HG03039 (cell line): ENCODE measurements at regions not wholly inside any gene's neighbourhood (a gene's known extent, or its start where the extent isn't known, plus 50 kb on each side); places are given as distances from the start of the nearest gene placed in this dataset.
A peak's percentile ranks its signal among the peaks of the same experiment; 100 is the strongest.
"Not testable (repeated sequence)": the region's sequence is repeated elsewhere in the genome, so short reads cannot be mapped to it uniquely, and the experiment has no call there.

Experiments used
- ATAC-seq: cut with Tn5 transposase; IDR thresholded peaks from one replicate; pipeline ENCODE4 v1.9.1; 2021; ENCODE audit warnings: mild to moderate bottlenecking, moderate library complexity; ENCODE audit not compliant: unreplicated experiment

DNA sequence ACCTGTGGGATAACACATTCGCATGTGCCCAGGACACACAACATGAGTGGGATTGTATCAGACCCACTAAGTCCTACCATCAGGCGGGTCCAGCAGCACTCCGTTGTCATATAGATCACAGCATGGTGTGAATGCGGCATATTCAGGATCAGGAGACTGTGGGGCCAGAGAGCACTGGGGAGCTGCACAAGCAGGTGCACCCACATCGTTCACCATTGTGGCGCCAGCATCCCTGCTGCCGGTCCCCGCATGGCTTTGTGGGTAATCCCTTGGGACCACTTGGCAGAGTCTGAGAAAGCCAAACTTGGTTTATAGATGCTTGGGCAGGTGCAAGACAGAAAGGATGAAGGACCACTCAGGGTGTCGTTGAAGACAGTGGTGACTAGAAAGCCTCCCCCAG is 201.6 kb upstream of the B3GAT1 start:
- ATAC-seq: no peak

DNA sequence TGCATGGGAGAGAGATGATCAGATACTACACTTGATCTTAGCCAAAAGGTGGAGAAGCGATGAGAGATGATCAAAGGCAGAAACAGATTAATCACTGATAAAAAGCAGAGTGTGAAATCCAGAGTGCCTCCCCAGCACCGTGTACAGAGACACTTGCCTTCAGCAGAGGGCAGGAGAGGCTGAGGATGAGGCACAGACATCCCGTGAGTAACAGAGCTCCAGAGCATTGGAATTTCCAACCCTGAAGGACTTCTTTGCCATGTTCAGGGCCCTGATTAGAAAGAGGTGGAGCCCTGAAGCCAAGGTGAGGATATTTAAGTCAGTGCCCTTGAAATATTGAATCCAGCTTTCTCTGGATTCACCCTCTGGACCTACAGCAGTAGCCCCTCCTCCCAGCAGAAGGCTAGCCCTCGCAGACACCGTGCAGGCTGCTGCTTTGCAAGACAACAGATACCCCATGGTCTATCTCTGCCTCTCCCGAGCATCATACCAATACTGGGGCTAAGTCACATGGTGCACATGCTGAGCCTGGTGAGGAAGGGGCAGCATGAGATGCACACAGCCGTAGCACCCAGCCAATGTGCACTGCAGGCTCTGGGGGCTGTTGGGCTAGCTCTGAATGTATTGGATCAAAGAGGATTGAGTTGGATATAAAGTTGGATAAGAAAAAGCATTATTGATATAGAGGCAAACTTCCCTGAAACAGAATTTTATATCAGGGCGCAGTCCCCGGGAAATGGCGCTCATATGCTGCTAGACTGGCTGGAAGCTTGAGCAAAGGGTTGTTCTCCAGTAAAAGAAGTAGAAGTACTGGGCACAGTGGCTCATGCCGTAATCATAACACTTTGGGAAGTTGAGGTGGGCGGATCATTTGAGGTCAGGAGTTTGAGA is 200.3 kb upstream of the B3GAT1 start:
- no peak for ATAC-seq

DNA sequence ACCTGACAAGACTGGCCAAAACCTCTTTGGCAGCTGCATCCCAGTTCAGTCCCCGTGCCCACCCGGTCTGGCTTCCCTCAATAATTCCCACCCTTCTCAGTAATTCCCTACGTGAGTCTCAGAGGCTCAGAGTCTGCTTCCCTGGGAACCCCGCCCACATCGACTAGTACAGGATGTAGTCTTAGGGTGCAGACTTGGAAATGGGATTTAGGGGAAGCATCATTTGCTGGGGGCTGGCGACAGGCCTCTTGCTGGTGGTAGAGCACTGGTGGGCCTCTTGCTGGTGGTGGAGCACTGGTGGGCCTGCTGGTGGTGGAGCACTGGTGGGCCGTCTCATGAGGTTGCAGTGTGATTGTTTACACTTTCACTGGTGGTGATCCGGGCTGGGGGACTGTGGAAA is 199.5 kb upstream of the B3GAT1 start:
- ATAC-seq: no peak

DNA sequence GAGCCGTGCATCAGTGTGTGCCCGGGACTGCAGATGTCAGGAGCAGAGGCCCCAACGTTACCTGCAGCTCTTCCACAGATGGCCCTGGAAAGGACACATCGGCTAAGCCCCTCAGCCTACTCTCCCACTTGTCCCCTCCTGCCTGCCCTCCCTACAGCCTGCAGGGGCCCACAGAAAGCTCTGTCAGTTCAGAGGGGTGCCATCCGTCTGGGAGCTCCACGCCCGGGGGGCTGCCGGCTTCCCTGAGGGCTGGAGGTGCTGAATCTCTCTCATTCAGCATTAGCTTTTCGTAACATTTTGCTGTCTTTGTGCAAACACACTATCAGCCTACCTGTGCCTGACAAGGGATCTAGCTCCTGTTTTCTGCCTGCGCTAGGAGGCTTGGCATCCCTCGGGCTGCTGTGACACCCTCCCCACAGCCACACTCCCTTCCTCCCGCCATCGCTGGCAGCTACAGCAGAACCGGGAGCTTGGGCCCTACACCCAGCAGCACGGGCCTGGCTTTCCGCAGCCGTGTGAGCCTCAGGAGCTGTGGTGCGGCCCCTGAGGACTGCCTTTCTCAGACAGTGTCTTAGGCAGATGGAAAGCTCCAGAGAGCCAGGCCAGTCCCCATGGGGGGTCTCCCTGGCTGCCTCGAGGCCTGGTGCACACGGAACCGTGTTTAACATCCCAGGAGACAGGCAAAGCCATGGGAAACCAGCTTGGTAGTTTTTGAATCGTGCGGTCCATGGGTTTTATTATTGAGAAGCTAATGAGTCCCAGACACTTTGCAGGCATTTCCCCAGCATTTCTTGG is 198.3 kb upstream of the B3GAT1 start:
- no peak for ATAC-seq

DNA sequence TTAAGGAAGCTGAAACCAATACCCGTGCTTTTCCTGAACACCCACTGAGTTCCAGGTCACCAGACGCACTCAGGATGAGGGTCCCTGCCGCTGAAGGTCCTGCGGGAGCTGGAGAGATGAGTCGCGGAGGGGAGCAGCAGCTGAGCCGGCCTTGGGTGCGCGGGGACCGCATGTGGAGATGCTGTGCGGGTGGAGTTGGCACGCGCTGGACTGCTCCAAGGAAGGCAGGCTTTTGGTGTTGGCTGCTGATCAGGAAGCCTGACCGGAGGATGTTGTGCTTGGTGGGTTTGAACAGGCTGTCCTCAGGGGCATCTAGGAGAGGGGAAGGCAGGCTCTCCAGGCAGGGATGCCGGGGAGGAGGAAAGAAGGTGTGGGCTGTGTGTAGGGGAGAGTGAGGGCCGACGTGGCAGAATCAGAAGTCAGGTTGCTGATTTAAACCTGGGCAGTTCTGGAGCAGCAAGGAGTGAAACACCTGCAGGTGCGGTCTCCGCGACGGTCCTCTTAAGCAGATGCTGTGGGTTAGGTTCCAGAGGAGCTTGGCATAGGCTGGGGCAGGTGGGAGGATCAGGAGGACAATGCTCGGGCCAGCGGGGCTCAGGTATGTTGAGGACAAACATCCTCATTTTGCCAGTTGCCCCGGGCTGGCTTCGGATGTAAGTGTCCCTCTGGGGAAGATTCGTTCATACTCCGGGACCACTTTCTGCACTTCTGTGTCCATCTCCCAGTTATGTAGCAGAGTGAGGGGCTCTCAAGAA is 197.5 kb upstream of the B3GAT1 start:
- ATAC-seq: no peak

DNA sequence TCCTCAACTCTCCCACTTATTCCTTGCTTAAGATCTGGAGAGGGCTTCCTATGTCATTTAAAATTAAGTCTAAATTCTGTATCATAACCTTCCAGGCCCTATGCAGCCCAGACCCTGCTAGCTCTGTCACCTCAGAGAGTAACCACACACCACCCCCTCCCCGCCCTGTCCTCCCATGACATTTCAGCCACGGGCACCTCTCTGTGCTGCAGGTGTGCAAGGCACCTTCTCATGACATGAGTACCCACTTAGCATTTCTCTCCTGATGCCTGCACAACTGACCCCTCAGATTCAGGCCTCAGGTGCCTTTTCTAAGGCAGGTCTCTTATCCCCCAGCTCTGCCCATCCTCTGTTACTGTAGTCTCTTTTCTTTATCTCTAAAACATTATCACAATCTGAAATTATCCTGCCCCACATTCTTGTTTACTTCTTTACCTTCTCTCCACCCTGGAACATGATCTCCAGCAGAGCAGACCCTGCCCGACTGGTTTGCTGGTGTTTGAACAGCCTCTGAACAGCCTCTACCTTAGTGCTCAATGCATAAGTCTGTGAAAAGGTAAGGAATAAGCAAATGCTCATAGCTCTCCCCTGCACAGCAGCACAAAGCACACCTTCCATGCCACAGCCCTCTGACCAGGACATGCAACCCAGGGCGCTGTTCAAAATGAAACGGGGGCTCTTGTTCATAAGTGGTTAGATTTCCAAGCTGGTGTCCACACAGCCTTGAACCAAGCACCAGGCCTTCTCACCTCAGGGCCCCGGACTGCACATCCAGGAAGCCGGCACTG is 196.1 kb upstream of the B3GAT1 start:
- no peak for ATAC-seq

DNA sequence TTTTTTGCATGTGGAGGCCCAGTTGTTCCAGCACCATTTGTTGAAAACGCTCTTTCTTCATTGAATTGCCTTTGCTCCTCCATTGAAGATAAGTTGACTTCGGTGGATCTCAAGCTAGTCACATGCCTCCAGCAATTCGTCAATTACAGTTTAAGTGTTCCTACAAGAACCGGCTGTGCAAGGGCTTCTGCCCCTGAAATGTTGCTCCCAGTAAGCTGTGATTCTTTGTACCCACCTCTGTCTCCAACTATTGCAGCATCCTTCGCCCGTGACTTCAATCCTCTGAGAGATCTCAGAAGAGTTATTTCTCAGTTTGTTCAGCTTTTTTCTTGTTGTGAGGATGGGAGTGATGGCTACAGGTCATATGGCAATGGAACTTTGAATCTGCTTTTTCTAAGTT is 194.2 kb upstream of the B3GAT1 start:
- ATAC-seq: no peak

DNA sequence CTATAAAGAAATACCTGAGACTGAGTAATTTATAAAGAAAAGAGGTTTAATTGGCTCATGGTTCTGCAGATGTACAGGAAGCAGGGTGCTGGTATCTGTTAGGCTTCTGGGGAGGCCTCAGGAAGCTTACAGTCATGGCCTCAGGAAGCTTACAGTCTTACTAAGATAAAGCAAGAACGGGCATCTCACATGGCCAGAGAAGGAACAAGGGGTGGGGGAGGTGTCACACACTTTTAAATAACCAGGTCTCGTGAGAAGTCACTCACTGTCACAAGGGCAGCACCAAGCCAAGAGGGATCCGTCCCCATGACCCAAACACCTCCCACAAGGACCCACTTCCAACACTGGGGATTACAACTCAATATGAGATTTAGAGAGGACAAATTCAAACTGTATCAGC is 192.8 kb upstream of the B3GAT1 start:
- no peak for ATAC-seq

DNA sequence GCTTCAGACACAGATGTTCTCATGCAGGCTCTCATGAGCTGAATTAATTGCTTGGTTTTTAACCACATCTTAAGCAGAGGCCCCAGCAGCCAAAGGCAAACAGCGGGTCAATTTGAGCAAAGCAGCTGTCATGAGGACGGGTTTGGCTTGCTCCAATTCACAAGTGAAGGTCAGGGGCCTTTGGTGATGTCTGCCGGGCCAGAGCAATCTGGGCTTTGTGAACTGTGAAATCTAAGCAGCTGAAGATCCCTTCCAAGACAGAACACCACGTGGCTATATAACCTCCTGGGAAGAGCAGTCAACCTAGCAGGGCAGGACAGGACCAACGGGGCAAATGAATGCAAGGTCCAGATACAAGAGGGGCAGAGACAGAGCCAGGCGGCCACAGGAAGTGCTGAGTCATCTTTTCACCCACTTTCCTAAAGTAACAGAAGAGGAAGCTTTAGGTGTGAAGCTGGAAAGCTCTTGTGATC is 187.3 kb upstream of the B3GAT1 start:
- ATAC-seq: no peak

DNA sequence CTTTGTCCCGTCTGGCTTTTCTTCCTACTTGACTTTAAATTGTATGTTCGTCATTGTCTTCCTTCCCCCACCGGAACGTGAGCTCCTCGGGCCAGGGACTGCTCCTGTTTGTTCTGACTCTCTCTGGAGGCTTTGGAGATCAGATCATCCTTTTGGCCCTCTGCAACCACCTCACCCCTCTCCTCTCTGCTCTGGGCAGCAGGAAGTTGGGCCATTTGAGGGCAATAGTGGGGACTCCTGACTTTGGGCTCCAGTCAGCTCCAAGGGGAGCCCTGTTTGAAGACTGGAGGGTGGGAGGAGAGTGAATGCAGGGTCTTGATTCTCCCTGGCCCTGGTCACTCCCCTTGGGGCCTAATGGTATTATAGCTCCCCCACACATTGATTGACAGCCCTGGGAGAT is 186.3 kb upstream of the B3GAT1 start:
- no peak for ATAC-seq

DNA sequence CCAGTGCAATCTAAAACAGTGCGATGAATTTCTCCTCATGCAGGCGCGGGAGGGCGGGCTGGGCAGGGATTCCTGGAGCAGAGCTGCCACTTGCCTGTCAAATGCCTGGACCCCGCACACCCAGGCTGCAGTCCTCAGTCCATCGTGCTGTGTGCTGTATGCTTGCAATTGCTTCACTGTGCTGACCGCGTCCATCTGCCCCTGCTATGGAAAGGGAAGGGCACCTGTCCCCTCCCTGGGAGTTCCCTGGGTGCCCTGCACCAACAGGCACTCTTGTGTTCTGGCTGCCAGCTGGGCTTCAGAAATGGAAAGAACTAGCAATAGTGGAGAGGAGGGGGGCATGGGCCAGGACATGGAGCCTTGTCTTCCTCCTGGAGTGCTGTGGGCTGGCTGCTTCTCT is 185.4 kb upstream of the B3GAT1 start:
- no peak for ATAC-seq

DNA sequence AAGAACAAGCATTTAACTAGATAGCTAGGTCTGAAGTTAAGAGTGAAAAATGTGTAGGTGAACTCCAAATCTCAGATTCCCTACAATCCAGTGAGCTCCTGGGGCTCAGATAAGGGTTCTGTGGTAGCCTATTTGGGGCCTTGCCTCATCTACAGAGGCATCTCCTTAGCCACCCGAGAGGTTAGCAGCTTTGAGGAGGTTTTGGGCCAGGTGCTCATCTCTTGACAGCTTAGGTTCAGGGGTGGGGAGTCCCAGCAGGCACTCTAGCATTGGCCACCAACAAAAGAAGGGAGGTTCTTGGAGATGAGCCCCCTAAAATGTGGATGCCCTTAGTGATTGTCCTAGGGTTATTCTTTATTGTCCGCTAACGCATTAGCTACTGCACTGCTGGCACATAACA is 184.4 kb upstream of the B3GAT1 start:
- no peak for ATAC-seq

DNA sequence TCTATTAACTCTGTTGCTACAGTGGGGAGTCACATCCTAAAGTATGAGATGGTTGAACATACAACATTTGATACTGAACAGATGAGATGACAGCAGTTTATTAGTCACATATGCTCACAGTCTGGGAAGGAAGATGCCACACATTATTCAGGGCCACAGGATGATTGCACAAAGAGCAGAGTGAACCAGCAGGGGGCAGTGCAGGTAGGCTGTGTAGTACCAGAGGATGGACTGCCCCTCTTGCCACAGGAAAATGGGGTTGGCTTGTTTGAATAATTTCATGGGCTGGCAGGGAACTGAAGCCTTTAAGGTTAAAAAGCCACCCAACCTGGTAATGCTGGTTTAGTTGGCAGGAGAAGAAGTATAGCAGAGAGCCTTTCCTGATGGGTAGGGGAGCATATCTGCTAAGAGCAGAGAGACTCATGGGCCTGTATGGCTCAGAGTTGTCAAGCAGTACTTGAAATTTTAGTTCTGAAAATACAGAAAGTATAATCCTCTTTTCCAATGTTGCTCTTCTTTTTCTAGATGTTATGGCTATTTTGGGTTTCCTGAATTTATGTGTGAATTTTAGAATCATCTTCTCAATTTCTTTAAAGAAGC is 180.4 kb upstream of the B3GAT1 start:
- peak; percentile 58 for ATAC-seq

DNA sequence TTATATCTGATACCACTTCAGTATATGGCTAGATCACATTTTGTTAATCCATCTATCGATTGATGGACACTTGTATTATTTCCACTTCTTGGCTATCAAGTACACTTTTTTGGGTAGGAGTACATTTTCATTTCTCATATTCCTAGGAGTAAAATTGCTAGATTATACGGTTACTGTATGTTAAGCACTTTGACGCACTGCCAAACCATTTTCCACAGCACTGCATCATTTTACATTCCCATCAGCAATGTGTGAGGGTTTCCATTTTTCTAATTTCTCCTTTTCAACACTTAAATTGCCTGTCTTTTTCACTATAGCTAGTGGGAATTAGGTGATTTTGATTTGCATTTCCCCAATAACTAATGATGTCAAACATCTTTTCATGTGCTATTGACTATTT is 179.3 kb upstream of the B3GAT1 start:
- no peak for ATAC-seq

DNA sequence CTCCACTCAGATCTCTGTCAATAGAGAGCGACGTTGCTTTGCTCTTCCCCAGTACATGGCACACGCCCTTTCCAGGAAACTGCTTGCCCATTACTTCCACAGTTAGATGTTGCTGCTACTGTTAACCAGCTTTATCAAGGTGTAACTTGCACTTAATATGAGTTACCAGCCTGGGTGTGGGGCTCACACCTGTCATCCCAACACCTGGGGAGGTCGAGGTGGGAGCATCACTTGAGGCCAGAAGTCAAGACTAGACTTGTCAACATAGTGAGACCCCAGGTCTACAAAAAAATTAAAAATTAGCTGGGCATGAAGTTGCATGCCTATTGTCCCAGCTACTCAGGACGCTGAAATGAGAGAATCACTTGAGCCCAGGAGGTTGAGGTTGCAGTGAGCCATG is 177.1 kb upstream of the B3GAT1 start:
- ATAC-seq: no peak

DNA sequence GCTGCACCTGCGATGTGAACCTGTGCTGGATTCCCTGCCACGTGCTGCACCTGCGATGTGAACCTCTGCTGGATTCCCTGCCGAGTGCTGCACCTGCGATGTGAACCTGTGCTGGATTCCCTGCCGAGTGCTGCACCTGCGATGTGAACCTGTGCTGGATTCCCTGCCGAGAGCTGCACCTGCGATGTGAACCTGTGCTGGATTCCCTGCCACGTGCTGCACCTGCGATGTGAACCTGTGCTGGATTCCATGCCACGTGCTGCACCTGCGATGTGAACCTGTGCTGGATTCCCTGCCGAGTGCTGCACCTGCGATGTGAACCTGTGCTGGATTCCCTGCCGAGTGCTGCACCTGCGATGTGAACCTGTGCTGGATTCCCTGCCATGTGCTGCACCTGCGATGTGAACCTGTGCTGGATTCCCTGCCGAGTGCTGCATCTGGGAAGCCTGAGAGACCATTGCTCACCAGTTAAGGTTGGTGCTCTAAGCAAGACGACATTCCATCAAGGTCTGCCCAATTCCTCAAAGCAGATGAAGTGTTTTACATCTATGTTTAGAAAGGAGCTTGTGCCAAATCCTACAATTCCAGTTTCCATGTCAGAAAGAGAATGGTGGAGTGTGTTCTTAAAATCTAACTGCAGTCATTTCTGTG is 176.5 kb upstream of the B3GAT1 start:
- not testable (repeated sequence) for ATAC-seq

DNA sequence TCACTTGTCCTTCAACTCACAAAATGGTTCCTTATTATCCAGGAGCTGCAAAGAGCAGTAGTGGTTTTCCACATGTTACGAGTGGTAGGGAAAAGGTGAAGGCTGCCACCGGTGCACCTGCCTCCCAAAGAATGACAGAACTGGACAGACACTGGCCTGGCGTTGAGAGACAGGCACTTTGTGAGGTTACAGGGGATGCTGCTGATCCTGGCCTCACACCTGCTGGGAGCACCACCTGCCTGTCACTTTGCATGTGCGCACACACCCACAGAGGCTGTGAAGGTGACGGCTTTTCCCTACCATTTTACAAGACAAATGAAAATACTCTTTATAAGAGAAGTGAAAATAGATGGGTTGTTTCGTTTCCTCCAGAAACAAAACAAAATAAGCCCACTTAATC is 175.3 kb upstream of the B3GAT1 start:
- no peak for ATAC-seq

DNA sequence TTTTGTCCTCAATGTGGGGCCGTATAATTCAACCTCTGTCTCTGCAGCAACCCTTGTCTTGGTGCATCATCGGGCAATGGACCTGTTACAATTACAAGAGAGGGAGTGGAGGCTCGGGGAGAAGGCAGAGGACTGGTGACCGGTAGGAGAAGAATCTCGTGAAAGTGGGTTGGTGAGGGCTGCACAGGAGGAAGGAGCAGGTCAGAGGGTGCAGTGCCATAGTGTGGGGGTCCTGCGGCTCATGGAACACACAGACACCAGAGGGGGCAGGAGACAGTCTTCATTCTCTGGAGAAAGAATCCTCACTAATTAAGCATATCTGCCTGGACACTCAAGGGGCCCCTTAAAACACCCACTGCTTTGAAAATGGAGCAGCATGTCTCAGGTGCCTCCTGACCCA is 174.7 kb upstream of the B3GAT1 start:
- no peak for ATAC-seq

DNA sequence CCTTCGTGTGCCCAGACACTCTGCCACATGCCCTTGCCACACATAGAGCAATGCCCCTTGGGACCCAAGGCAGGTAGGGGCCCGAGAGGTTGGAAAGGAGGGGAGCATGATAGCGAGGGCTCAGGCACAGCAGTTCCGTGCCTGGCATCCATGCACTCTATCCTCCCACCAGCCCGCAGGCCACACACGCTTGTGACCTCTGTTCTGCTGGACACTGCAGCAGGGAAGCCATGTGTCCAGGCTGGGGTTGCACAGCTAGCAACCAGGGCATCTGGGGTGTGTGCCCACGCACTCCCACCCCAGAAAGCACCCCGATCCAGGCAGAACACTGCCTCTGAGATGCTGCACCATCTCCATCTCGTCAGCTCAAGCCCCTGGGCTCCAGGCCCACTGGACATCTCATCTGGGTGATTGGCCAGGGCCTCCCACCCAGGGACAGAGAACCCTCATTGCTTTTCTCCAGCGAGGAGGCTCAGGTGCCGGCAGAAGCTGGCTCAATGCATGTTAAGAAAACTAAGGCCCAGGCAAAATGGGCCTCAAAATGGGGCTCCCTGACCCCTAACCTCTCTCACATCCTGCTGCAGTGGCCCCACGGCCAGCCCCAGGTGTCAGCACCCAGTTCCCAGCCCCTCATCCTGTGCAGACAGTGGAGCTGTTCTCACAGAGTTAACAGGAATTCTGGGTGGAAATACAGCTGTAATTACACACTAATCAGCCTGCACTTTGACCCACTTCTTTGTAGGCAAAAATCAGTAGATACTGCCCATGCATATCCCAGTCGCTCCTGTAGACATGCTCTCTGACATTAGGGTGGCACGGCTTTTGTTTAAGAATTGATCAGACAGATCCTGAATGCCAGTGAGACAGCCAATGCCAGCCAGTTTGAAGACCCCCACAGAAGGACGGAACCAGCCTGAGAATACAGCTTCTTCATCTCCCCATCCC is 173.9 kb upstream of the B3GAT1 start:
- no peak for ATAC-seq
